Neuronal stem cell (in vitro differentiated cells): ENCODE measurements at regions not wholly inside any gene's neighbourhood (a gene's known extent, or its start where the extent isn't known, plus 50 kb on each side); places are given as distances from the start of the nearest gene placed in this dataset.
"Not testable (repeated sequence)": the region's sequence is repeated elsewhere in the genome, so short reads cannot be mapped to it uniquely, and the experiment has no call there.

Experiments
- DNase-seq: peaks from one replicate; pipeline ENCODE4 v3.0.0-alpha.2; 2013; ENCODE audit warnings: low spot score
- H2AFZ ChIP-seq: one replicate; pipeline ENCODE4 v1.6.1; 2013; ENCODE audit warnings: mild to moderate bottlenecking, low read length, inconsistent platforms
- H2AK5ac ChIP-seq: 2 replicates; pipeline ENCODE4 v1.6.1; 2013; ENCODE audit warnings: low read depth, mild to moderate bottlenecking, inconsistent platforms, low read length, moderate library complexity, mixed read lengths
- H2BK120ac ChIP-seq: 2 replicates; pipeline ENCODE4 v1.6.1; 2013; ENCODE audit warnings: low read depth, mild to moderate bottlenecking, inconsistent platforms, low read length, moderate library complexity, mixed read lengths
- H2BK12ac ChIP-seq: one replicate; pipeline ENCODE4 v1.6.1; 2013; ENCODE audit warnings: low read length, inconsistent platforms
- H2BK15ac ChIP-seq: 2 replicates; pipeline ENCODE4 v1.6.1; 2013; ENCODE audit warnings: mild to moderate bottlenecking, low read length, inconsistent platforms, mixed read lengths
- H2BK5ac ChIP-seq: one replicate; pipeline ENCODE4 v1.6.1; 2013; ENCODE audit warnings: inconsistent platforms, mild to moderate bottlenecking, low read length, moderate library complexity
- H3K14ac ChIP-seq: one replicate; pipeline ENCODE4 v1.6.1; 2013; ENCODE audit warnings: low read length, inconsistent platforms
- H3K18ac ChIP-seq: 2 replicates; pipeline ENCODE4 v1.6.1; 2013; ENCODE audit warnings: low read length, inconsistent platforms
- H3K23ac ChIP-seq: 2 replicates; pipeline ENCODE4 v1.6.1; 2013; ENCODE audit warnings: low read depth, mild to moderate bottlenecking, mixed read lengths, low read length, inconsistent platforms; ENCODE audit not compliant: poor library complexity
- H3K27ac ChIP-seq: replicated peaks from 3 replicates; pipeline ENCODE4 v1.5.1; 2013; ENCODE audit warnings: low read length, inconsistent platforms
- H3K27me3 ChIP-seq, 3 experiments: 2 replicates each; pipeline ENCODE4 v1.6.1; 2013; ENCODE audit warnings: low read length in 3 of 3, mild to moderate bottlenecking in 2 of 3, inconsistent platforms in 1 of 3, low read depth in 1 of 3, mixed read lengths in 1 of 3, moderate library complexity in 1 of 3; ENCODE audit not compliant: control insufficient read depth in 3 of 3, insufficient read depth in 3 of 3
- H3K36me3 ChIP-seq, 2 donors: replicated peaks in 1 of 2; 2 replicates each; pipeline ENCODE4 v1.6.1; 2013; ENCODE audit warnings: low read length in 2 of 2; ENCODE audit not compliant: control insufficient read depth in 2 of 2, insufficient read depth in 2 of 2
- H3K4ac ChIP-seq: 2 replicates; pipeline ENCODE4 v1.6.1; 2013; ENCODE audit warnings: inconsistent platforms, mild to moderate bottlenecking, low read length, moderate library complexity
- H3K4me1 ChIP-seq, 2 donors: 1 replicate in 1 of 2; 2 replicates in 1 of 2; pipeline ENCODE4 v1.6.1; 2013; ENCODE audit warnings: low read length in 2 of 2, low read depth in 1 of 2; ENCODE audit not compliant: control insufficient read depth in 2 of 2, insufficient read depth in 1 of 2
- H3K4me2 ChIP-seq: one replicate; pipeline ENCODE4 v1.6.1; 2013; ENCODE audit warnings: mild to moderate bottlenecking, low read length, inconsistent platforms; ENCODE audit not compliant: insufficient read depth, poor library complexity, severe bottlenecking
- H3K4me3 ChIP-seq, 2 donors: 2 replicates each; pipeline ENCODE4 v1.5.1; 2013; ENCODE audit warnings: low read length in 2 of 2, mild to moderate bottlenecking in 2 of 2, inconsistent platforms in 1 of 2, moderate library complexity in 1 of 2
- H3K79me1 ChIP-seq: one replicate; pipeline ENCODE4 v1.6.1; 2013; ENCODE audit warnings: low read depth, mild to moderate bottlenecking, inconsistent platforms, low read length, moderate library complexity
- H3K9ac ChIP-seq: one replicate; pipeline ENCODE4 v1.6.1; 2013; ENCODE audit warnings: mild to moderate bottlenecking, low read depth, low read length, inconsistent platforms; ENCODE audit not compliant: poor library complexity
- H3K9me3 ChIP-seq, 2 donors: replicated peaks in 1 of 2; 2 replicates each; pipeline versions ENCODE3 to v1.6.1; 2013; ENCODE audit warnings: low read length in 2 of 2, mild to moderate bottlenecking in 2 of 2, inconsistent platforms in 1 of 2, low read depth in 1 of 2, mixed read lengths in 1 of 2, moderate library complexity in 1 of 2; ENCODE audit not compliant: control insufficient read depth in 2 of 2, insufficient read depth in 1 of 2
- H4K8ac ChIP-seq: one replicate; pipeline ENCODE4 v1.6.1; 2013; ENCODE audit warnings: low read depth, mild to moderate bottlenecking, inconsistent platforms, low read length, moderate library complexity
- H4K91ac ChIP-seq: one replicate; pipeline ENCODE4 v1.6.1; 2013; ENCODE audit warnings: low read length, low read depth, mild to moderate bottlenecking, inconsistent platforms; ENCODE audit not compliant: poor library complexity
- WGBS, 2 donors: extraction: QIAGEN DNeasy Blood & Tissue Kit; methylation state at CpG; one replicate each; pipeline ENCODE4 v1.1.7; 2013; ENCODE audit warnings: missing lambda C conversion rate in 2 of 2, mixed read lengths in 1 of 2; ENCODE audit not compliant: insufficient read length in 2 of 2, insufficient replicate concordance in 1 of 2; ENCODE audit errors: extremely low coverage in 2 of 2; 5-methylcytosine and 5-hydroxymethylcytosine counted together

DNA sequence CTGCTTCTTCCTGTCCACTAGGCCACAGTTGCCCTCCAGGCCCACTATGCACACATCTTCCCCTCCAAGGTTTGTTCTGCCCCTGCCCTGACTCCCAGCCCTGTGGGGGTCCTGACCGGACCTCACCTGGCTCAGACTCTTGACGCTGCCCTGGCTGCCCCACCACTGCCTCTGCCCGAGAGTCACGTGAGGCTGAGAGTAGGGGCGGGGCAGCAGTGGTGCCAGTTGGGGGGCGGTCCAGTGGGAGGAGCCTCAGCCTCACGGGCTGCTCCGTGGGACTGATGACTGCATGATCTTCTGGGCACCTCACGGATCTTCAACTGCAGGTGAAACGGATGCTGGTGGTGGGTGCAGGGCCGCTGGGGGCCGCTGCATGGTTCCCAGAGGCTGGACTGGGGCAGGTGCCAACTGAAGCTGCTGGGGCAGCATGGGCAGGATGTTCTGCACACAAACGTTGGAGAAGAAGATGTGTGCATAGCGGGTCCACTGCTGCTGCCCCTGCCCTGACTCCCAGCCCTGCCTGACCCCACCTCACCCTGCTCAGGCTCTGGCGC lies 77.6 kb downstream of the HHIPL2 start:
- not testable (repeated sequence) for H4K91ac ChIP-seq, H3K18ac ChIP-seq, H2BK12ac ChIP-seq, H3K9ac ChIP-seq, H4K8ac ChIP-seq, H3K79me1 ChIP-seq, H3K4ac ChIP-seq, H3K27me3 ChIP-seq, H3K23ac ChIP-seq, H2BK120ac ChIP-seq, H2AFZ ChIP-seq, H3K4me3 ChIP-seq, H3K4me2 ChIP-seq, H3K27ac ChIP-seq, H3K9me3 ChIP-seq, H2BK5ac ChIP-seq, H3K36me3 ChIP-seq, H3K14ac ChIP-seq, H2BK15ac ChIP-seq, H2AK5ac ChIP-seq, H3K4me1 ChIP-seq, DNase-seq
- no CpG with 5 or more reads among the region's 15 CpGs for WGBS, 2 donors

DNA sequence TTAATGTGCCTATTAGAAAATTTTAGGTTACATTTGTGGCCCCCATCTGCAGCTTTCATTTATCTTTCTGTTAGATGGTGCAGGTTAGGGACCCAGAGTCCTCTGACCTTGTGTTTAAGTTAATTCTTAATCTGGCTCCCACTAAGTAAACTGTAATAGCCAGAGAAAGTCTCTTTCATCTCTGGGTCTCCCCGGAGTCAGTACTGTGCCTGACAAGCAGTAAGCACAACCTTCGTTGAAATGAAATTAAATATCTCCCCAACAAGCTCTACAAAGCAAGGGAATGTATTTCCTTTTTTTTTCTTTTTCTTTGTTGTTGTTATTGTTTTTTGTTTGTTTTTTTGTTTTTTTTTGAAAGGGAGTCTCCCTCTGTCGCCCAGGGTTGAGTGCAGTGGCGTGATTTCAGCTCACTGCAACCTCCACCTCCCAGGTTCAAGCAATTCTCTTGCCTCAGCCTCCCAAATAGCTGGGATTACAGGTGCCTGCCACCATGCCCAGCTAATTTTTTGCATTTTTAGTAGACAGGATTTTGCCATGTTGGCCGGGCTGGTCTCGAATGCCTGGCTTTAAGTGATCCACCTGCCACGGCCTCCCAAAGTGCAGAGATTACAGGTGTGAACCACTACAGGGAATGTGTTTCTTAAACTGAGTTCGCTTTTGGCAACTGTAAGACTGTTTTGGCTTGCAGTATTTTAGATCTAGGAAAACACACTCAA lies 81.6 kb downstream of the HHIPL2 start:
- Histone ChIP-seq H3K14ac (no peak overlapping the region), H2BK12ac (no peak overlapping the region), H4K91ac (no peak overlapping the region), H2AK5ac (no peak overlapping the region), H3K4me2 (no peak overlapping the region), H3K79me1 (no peaks in the 10 kb centered on the region), H3K36me3 (no peaks in the 10 kb centered on the region), H2BK5ac (no peak overlapping the region), H3K9me3 (no peaks in the 10 kb centered on the region), H3K18ac (no peak overlapping the region), H2BK15ac (no peak overlapping the region), H3K27me3 (peaks cover 0 to 5% (median 2%) of the 10 kb centered on the region in 3 experiments), H3K4me1 (peaks cover 0 to 1% of the 10 kb centered on the region in 2 donors), H2BK120ac (no peak overlapping the region), H2AFZ (peak overlapping the region; percentile 51), H3K27ac (no peak overlapping the region), H3K9ac (no peak overlapping the region), H4K8ac (no peak overlapping the region), H3K4me3 (no peak overlapping the region), H3K23ac (no peak overlapping the region), H3K4ac (no peak overlapping the region)
- no CpG with 5 or more reads among the region's 8 CpGs for WGBS, 2 donors
- no peak for DNase-seq

DNA sequence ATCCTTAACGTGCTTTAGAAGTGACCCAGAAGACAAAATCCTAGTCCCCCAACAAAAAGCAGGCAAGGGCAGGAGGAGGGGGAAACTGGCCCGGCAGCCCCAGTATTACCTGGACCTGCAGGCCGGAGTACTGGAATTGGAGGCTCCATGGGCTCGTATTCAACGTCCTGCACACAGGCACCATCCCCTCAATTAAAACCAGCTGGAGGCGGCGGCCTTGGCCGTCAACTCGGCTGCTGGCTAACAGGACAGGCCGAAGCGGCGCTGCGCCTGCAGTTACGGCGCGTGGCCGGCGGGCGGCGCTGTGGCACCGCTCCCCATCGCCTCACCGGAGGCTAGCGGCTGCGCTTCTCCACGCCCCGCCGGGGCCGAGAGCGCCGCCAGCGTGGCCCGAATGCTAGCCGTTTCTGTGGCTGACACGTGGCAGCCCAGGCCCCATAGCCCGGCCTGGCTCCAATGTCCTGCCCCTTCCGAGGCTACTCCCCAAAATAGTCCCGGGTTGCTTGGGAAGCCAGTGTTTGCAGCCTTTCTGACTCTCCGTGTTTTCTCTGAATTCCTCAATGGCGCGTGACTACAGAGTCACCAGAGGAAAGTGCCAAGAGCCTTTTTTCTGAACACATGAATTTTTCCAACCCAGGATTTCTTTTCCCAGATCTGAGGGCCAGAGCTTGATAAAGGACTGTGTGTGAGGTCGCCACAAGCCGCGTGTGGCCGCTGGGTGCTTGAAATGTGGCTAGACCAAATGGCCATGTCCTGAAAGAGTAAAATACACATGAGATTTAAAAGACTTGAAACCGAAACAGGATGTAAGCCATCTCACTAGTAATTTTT lies 82.5 kb downstream of the HHIPL2 start:
- Histone ChIP-seq H2BK15ac (no peak overlapping the region), H3K18ac (no peak overlapping the region), H3K4me2 (peak overlapping the region; percentile 38), H3K9me3 (no peaks in the 10 kb centered on the region), H2BK120ac (no peak overlapping the region), H3K4me1 (peaks cover 0 to 1% of the 10 kb centered on the region in 2 donors), H3K36me3 (no peaks in the 10 kb centered on the region), H4K8ac (no peak overlapping the region), H3K4me3 (peak overlapping the region; percentile 57 to 68), H3K23ac (peak overlapping the region; percentile 86), H4K91ac (no peak overlapping the region), H3K9ac (no peak overlapping the region), H2AFZ (peak overlapping the region; percentile 87), H3K4ac (no peak overlapping the region), H3K27ac (no peak overlapping the region), H2AK5ac (no peak overlapping the region), H3K14ac (no peak overlapping the region), H2BK5ac (no peak overlapping the region), H2BK12ac (no peak overlapping the region), H3K27me3 (peaks cover 0 to 5% (median 2%) of the 10 kb centered on the region in 3 experiments), H3K79me1 (no peaks in the 10 kb centered on the region)
- DNase-seq: peak; percentile 85
- no CpG with 5 or more reads among the region's 46 CpGs for WGBS, 2 donors

DNA sequence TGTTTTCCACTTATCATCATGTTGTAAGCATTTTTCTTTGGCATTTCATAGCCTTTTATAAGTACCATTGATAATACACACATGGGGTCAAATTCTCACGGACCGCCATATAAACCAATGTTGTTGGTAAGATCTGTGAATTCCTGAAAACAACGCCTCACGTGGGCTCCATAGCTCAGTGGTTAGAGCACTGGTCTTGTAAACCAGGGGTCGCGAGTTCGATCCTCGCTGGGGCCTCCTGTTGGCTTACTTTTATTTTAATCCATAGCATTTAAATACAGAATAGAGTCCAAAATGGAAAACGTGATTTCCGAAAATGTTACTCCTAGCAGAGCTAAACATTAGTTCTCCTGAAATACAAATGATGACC lies 83.1 kb downstream of the HHIPL2 start:
- DNase-seq: peak; percentile 24
- no peak overlapping the region for H3K18ac ChIP-seq
- WGBS, 2 donors: no CpG with 5 or more reads among the region's 10 CpGs

More for the DNA sequence above, 83.1 kb downstream of the HHIPL2 start:
- Histone ChIP-seq H2BK15ac (no peak overlapping the region), H2AK5ac (no peak overlapping the region), H3K14ac (no peak overlapping the region), H4K8ac (no peak overlapping the region), H3K4ac (no peak overlapping the region), H3K4me3 (peak overlapping the region; percentile 57 to 68), H2BK12ac (no peak overlapping the region), H2BK120ac (no peak overlapping the region), H2BK5ac (no peak overlapping the region), H2AFZ (peak overlapping the region; percentile 87), H3K9ac (no peak overlapping the region), H3K4me2 (peak overlapping the region; percentile 38), H3K79me1 (no peaks in the 10 kb centered on the region), H4K91ac (no peak overlapping the region), H3K27ac (no peak overlapping the region), H3K4me1 (peaks cover 0 to 1% of the 10 kb centered on the region in 2 donors), H3K27me3 (peaks cover 0 to 5% (median 2%) of the 10 kb centered on the region in 3 experiments), H3K9me3 (no peaks in the 10 kb centered on the region), H3K36me3 (no peaks in the 10 kb centered on the region), H3K23ac (no peak overlapping the region)
